ENCODE measurements at regions not wholly inside any gene's neighbourhood (a gene's known extent, or its start where the extent isn't known, plus 50 kb on each side); places are given as distances from the start of the nearest gene placed in this dataset.

DNA sequence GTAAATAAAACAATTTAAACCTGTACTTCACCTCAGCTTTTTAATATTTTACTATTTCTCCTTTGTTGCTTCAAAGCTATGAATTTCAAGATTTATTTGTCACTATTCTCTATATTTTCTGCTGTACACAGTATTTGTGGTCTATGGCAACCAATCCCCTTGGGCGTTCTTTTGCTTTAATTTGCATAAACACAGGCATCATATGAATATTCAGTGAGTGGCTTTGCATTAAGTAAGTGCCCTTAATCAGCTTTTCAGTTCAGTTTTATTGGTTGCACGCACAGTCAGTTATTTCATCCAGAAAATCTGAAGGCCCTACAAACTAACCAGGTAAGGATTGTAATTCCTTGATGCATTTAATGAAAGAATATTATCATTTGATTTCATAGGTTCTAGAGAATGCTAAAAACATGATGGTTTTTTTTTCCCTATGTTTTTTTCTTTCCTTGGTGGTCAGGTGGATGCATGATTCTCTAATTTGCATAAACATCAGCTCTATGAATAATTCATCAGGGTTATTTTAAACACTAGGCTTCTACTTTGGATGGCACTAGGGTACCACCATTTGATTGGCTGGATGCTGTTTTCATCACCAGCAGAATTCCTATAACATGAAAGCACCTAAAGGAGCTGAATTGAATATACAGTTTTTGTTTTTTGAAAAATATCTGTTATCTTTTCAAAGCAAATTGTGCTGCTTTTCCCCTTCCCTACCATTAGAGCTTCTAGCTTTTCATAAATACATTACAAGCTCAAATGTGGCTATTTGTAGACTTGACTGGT lies 249.2 kb upstream of the CCNH start:
- TF ChIP-seq POLR2AphosphoS5 (IDR thresholded peaks at IDR 0.05; ENCODE audit: low read depth, low read length): no peak
- no peak for TF ChIP-seq TAF1 (IDR thresholded peaks at IDR 0.05; ENCODE audit: borderline replicate concordance, insufficient read depth, low read length)
- TF ChIP-seq, protein P1, sequence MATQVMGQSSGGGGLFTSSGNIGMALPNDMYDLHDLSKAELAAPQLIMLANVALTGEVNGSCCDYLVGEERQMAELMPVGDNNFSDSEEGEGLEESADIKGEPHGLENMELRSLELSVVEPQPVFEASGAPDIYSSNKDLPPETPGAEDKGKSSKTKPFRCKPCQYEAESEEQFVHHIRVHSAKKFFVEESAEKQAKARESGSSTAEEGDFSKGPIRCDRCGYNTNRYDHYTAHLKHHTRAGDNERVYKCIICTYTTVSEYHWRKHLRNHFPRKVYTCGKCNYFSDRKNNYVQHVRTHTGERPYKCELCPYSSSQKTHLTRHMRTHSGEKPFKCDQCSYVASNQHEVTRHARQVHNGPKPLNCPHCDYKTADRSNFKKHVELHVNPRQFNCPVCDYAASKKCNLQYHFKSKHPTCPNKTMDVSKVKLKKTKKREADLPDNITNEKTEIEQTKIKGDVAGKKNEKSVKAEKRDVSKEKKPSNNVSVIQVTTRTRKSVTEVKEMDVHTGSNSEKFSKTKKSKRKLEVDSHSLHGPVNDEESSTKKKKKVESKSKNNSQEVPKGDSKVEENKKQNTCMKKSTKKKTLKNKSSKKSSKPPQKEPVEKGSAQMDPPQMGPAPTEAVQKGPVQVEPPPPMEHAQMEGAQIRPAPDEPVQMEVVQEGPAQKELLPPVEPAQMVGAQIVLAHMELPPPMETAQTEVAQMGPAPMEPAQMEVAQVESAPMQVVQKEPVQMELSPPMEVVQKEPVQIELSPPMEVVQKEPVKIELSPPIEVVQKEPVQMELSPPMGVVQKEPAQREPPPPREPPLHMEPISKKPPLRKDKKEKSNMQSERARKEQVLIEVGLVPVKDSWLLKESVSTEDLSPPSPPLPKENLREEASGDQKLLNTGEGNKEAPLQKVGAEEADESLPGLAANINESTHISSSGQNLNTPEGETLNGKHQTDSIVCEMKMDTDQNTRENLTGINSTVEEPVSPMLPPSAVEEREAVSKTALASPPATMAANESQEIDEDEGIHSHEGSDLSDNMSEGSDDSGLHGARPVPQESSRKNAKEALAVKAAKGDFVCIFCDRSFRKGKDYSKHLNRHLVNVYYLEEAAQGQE (IDR thresholded peaks at IDR 0.05; ENCODE audit: insufficient read depth in 1 of 2, low read depth in 2 of 2, low read length in 2 of 2): no peak
- TF ChIP-seq SIN3A (IDR thresholded peaks at IDR 0.05; ENCODE audit: borderline replicate concordance, insufficient read depth, low read length): no peak
- TF ChIP-seq FOXP2 (optimal IDR thresholded peaks at IDR 0.05; ENCODE audit: borderline replicate concordance, extremely low read depth, extremely low read length, insufficient read depth): no peak

DNA sequence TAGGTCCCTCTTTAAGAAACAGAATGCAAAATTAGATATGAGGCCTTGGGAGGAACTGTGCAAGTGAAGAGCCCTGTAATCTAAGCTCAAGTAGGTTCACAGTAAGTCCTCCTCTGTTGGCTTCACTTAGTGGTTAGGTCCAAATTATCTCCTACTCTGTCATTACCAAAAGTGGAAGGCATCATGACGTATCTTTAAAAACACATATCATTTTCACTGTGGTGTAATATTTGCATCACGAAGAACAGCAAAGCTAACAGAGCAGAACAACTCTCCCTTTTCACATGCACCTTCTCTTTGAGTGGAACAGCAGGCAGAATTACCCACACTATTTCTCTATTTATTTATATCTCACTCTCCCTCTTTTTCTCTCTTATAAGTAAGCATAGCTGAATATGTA lies 240.5 kb upstream of the CCNH start:
- no peak for TF ChIP-seq FOXP2 (optimal IDR thresholded peaks at IDR 0.05; ENCODE audit: borderline replicate concordance, extremely low read depth, extremely low read length, insufficient read depth)
- no peak for TF ChIP-seq SIN3A (IDR thresholded peaks at IDR 0.05; ENCODE audit: borderline replicate concordance, insufficient read depth, low read length)
- TF ChIP-seq, protein P1 (IDR thresholded peaks at IDR 0.05; ENCODE audit: insufficient read depth in 1 of 2, low read depth in 2 of 2, low read length in 2 of 2): no peak
- no peak for TF ChIP-seq POLR2AphosphoS5 (IDR thresholded peaks at IDR 0.05; ENCODE audit: low read depth, low read length)
- TF ChIP-seq TAF1 (IDR thresholded peaks at IDR 0.05; ENCODE audit: borderline replicate concordance, insufficient read depth, low read length): no peak

DNA sequence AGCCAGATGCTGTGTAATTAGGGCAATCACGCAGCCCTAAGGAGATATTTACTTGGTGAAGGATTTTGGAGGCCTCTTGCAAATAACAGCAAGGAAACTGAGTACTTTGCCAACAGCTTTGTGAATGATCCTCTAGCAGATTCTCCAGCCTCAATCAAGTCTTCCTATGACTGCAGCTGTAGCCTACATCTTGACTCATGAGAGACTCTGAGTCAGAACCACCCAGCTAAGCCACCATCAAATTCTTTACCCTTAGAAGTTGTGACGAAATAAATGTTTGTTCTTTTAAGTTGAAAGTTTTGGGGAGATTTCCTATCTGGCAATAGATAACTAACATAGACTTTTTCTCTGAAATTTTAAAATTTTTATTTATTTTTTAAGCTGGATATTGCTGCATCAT lies 237.6 kb upstream of the CCNH start:
- TF ChIP-seq, protein P1 (IDR thresholded peaks at IDR 0.05; ENCODE audit: insufficient read depth in 1 of 2, low read depth in 2 of 2, low read length in 2 of 2): no peak
- no peak for TF ChIP-seq TAF1 (IDR thresholded peaks at IDR 0.05; ENCODE audit: borderline replicate concordance, insufficient read depth, low read length)
- TF ChIP-seq FOXP2 (optimal IDR thresholded peaks at IDR 0.05; ENCODE audit: borderline replicate concordance, extremely low read depth, extremely low read length, insufficient read depth): no peak
- TF ChIP-seq POLR2AphosphoS5 (IDR thresholded peaks at IDR 0.05; ENCODE audit: low read depth, low read length): no peak
- no peak for TF ChIP-seq SIN3A (IDR thresholded peaks at IDR 0.05; ENCODE audit: borderline replicate concordance, insufficient read depth, low read length)

DNA sequence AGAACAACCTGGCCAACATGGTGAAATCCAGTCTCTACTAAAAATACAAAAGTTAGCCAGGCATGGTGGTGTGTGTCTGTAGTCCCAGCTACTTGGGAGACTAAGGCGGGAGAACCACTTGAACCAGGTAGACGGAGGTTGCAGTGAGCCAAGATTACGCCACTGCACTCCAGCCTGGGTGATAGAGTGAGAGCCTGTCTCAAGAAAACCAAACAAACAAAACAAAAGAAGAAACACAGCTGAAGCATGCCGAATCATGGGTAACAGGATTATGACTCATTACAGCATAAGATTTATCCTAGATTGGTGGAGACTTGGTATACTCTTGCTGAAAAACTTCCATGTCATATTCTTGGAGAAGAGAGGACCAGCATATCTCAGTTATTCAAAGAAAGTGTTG lies 236.7 kb upstream of the CCNH start:
- TF ChIP-seq FOXP2 (optimal IDR thresholded peaks at IDR 0.05; ENCODE audit: borderline replicate concordance, extremely low read depth, extremely low read length, insufficient read depth): no peak
- TF ChIP-seq POLR2AphosphoS5 (IDR thresholded peaks at IDR 0.05; ENCODE audit: low read depth, low read length): no peak
- TF ChIP-seq, protein P1 (IDR thresholded peaks at IDR 0.05; ENCODE audit: insufficient read depth in 1 of 2, low read depth in 2 of 2, low read length in 2 of 2): no peak
- no peak for TF ChIP-seq TAF1 (IDR thresholded peaks at IDR 0.05; ENCODE audit: borderline replicate concordance, insufficient read depth, low read length)
- no peak for TF ChIP-seq SIN3A (IDR thresholded peaks at IDR 0.05; ENCODE audit: borderline replicate concordance, insufficient read depth, low read length)
